ENCODE measurements at regions not wholly inside any gene's neighbourhood (a gene's known extent, or its start where the extent isn't known, plus 50 kb on each side); places are given as distances from the start of the nearest gene placed in this dataset.
A peak's percentile ranks its signal among the peaks of the same experiment; 100 is the strongest.

GRCh38 chrX:10747975-10748374, 127.6 kb upstream of the MID1 start:
- H3K4me3 ChIP-seq (ENCODE audit: low read length): no peak overlapping the region
- TF ChIP-seq CTCF (conservative IDR thresholded peaks at IDR 0.05; ENCODE audit: low read length): no peak
- DNase-seq (ENCODE audit: low read depth): no peak

- H3K4me3 ChIP-seq (ENCODE audit: low read length): no peak overlapping the region
- DNase-seq (ENCODE audit: low read depth): peak; percentile 68
- no peak for TF ChIP-seq CTCF (conservative IDR thresholded peaks at IDR 0.05; ENCODE audit: low read length)
These were observed 128.7 kb upstream of the MID1 start for GRCh38 chrX:10749113-10749512.

DNA sequence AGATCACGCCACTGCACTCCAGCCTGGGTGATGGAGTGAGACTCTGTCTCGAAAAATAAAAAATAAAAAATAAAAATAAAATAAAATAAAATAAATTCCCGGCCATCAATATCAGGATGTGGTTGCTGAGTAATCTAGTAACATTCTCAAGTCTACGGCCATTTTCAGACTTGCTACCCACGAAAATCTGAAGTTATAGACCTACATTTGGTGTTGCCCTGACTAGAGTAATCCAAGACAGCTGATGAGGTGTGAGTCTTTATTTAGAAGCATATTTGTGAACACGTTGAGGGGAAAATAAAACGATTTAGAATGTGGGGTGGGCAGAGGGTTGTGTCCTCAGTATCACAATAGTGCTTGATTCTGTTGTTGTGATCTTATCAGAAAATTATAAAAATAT, 130.2 kb upstream of the MID1 start:
- no peak for DNase-seq (ENCODE audit: low read depth)
- no peak for TF ChIP-seq CTCF (conservative IDR thresholded peaks at IDR 0.05; ENCODE audit: low read length)
- no peak overlapping the region for H3K4me3 ChIP-seq (ENCODE audit: low read length)

GRCh38 chrX:10753116-10753515, 132.7 kb upstream of the MID1 start:
- no peak overlapping the region for H3K4me3 ChIP-seq (ENCODE audit: low read length)
- DNase-seq (ENCODE audit: low read depth): no peak
- no peak for TF ChIP-seq CTCF (conservative IDR thresholded peaks at IDR 0.05; ENCODE audit: low read length)

DNA sequence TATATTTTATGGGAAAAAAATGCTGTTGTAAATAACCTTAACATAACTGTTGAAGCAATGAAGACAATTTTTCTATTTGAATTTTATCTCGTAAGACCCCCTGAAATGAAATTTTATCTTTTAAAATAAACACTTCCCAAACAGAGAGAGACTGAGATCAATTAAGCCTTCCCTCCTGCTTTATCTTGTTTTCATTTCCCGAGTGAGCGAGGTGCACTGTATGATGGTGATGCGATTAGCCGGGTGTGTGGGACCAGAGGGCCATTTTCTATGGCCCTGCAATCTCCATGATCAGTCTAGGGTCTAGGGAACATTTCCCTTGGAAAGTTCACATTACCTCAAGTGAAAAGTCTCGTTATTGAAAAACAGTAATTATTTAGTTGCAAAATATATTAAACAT, 134.1 kb upstream of the MID1 start:
- TF ChIP-seq CTCF (conservative IDR thresholded peaks at IDR 0.05; ENCODE audit: low read length): no peak
- no peak overlapping the region for H3K4me3 ChIP-seq (ENCODE audit: low read length)
- no peak for DNase-seq (ENCODE audit: low read depth)

- TF ChIP-seq CTCF (conservative IDR thresholded peaks at IDR 0.05; ENCODE audit: low read length): no peak
- DNase-seq (ENCODE audit: low read depth): peak; percentile 79
- H3K4me3 ChIP-seq (ENCODE audit: low read length): no peak overlapping the region
These were observed 135.3 kb upstream of the MID1 start for GRCh38 chrX:10755439-10756334.

DNA sequence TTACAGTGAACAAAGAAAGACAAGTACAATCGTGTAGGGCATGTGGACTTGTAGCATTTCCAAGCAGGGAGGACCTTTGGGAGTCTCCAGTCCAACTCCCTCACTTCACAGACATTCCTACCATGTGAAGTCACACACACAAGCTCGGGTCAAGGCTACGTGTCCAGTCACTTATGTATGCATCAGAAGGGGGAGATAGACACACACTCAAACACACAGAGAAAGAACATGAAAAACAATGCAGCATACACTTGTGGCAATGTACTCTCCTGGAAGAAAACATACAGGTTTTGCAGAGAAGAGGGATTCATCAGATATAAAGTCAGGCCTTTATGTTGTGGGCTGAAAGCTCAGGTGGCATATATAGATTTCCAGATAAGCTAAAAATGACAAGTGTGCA, 136.1 kb upstream of the MID1 start:
- 0 out of 2 replicates have a peak, but pooled peaks have one; percentile 13 for TF ChIP-seq CTCF (conservative IDR thresholded peaks at IDR 0.05; ENCODE audit: low read length)
- DNase-seq (ENCODE audit: low read depth): peak; percentile 87
- H3K4me3 ChIP-seq (ENCODE audit: low read length): no peak overlapping the region

All from AG10803 (cell line).